ENCODE measurements at regions not wholly inside any gene's neighbourhood (a gene's known extent, or its start where the extent isn't known, plus 50 kb on each side); places are given as distances from the start of the nearest gene placed in this dataset.

GRCh38 chr5:27682600-27682999 is 644.2 kb upstream of the CDH9 start:
- Histone ChIP-seq H3K4me3 (ENCODE audit: low read depth in 2 of 2, low read length in 1 of 2) (no peak overlapping the region), H3K79me2 (ENCODE audit: insufficient read depth) (no peaks in the 10 kb centered on the region), H3K9ac (no peak overlapping the region), H4K20me1 (ENCODE audit: insufficient read depth) (no peaks in the 10 kb centered on the region), H3K36me3 (replicated peaks in 1 of 2; ENCODE audit: control insufficient read depth in 1 of 2, insufficient read depth in 2 of 2, low read length in 1 of 2) (no peaks in the 10 kb centered on the region), H3K4me1 (ENCODE audit: control insufficient read depth in 1 of 2, insufficient read depth in 2 of 2, low read depth in 1 of 2, low read length in 1 of 2) (no peaks in the 10 kb centered on the region), H3F3A (replicated peaks; ENCODE audit: insufficient read depth) (no peaks in the 10 kb centered on the region), H3K27me3 (ENCODE audit: insufficient read depth) (no peaks in the 10 kb centered on the region), H2AFZ (ENCODE audit: low read depth) (no peak overlapping the region), H3K9me3 (no peaks in the 10 kb centered on the region), H3K27ac (ENCODE audit: low read depth in 2 of 2, low read length in 1 of 2) (no peak overlapping the region), H3K9me2 (no peaks in the 10 kb centered on the region), H3K4me2 (no peak overlapping the region)
- TF ChIP-seq CTCF (IDR thresholded peaks at IDR 0.05) = peak; percentile 47
- no peak for TF ChIP-seq EP300 (IDR thresholded peaks at IDR 0.05; ENCODE audit: borderline replicate concordance in 1 of 2, low read depth in 1 of 2, low read length in 1 of 2)
- no peak for TF ChIP-seq GABPA (IDR thresholded peaks at IDR 0.05; ENCODE audit: low read depth)
- TF ChIP-seq POLR2AphosphoS5 (IDR thresholded peaks at IDR 0.05; ENCODE audit: low read depth, low read length) = no peak
- TF ChIP-seq RAD21 (IDR thresholded peaks at IDR 0.05; ENCODE audit: low read length) = peak; percentile 15; the same call in 1 of the 2 replicates
- TF ChIP-seq SMC3 (IDR thresholded peaks at IDR 0.05; ENCODE audit: low read depth, low read length) = 0 out of 2 replicates have a peak, but pooled peaks have one; percentile 18
- TF ChIP-seq RXRA (IDR thresholded peaks at IDR 0.05; ENCODE audit: borderline replicate concordance, low read depth) = no peak
- TF ChIP-seq FOXM1 (IDR thresholded peaks at IDR 0.05; ENCODE audit: low read depth) = no peak
- TF ChIP-seq RFX5 (IDR thresholded peaks at IDR 0.05; ENCODE audit: low read length) = no peak
- TF ChIP-seq PBX3 (IDR thresholded peaks at IDR 0.05) = no peak
- DNase-seq = no peak
- WGBS (ENCODE audit: low lambda C conversion rate) = 13% methylated on average over 2 of the region's 3 CpGs
- CTCF ChIA-PET = no interaction called here
- POLR2A ChIA-PET = no interaction called here

- Histone ChIP-seq H3K4me2 (no peak overlapping the region), H3K4me3 (ENCODE audit: low read depth in 2 of 2, low read length in 1 of 2) (no peak overlapping the region), H3K9me2 (no peaks in the 10 kb centered on the region), H3K36me3 (replicated peaks in 1 of 2; ENCODE audit: control insufficient read depth in 1 of 2, insufficient read depth in 2 of 2, low read length in 1 of 2) (no peaks in the 10 kb centered on the region), H4K20me1 (ENCODE audit: insufficient read depth) (no peaks in the 10 kb centered on the region), H3K27ac (ENCODE audit: low read depth in 2 of 2, low read length in 1 of 2) (no peak overlapping the region), H3K4me1 (ENCODE audit: control insufficient read depth in 1 of 2, insufficient read depth in 2 of 2, low read depth in 1 of 2, low read length in 1 of 2) (no peaks in the 10 kb centered on the region), H3K9ac (no peak overlapping the region), H2AFZ (ENCODE audit: low read depth) (no peak overlapping the region), H3K79me2 (ENCODE audit: insufficient read depth) (no peaks in the 10 kb centered on the region), H3K27me3 (ENCODE audit: insufficient read depth) (no peaks in the 10 kb centered on the region; the same call in 1 of the 2 replicates), H3F3A (replicated peaks; ENCODE audit: insufficient read depth) (no peaks in the 10 kb centered on the region), H3K9me3 (no peaks in the 10 kb centered on the region)
- CTCF ChIA-PET = no interaction called here
- POLR2A ChIA-PET = no interaction called here
- no peak for DNase-seq
- WGBS (ENCODE audit: low lambda C conversion rate) = 2% methylated on average over 4 of the region's 4 CpGs
- TF ChIP-seq CTCF (IDR thresholded peaks at IDR 0.05) (peak; percentile 50), RXRA (IDR thresholded peaks at IDR 0.05; ENCODE audit: borderline replicate concordance, low read depth) (no peak)
Observed at GRCh38 chr5:27652505-27652904, 614.1 kb upstream of the CDH9 start.

Data from SK-N-SH (cell line).